Endodermal cell (in vitro differentiated cells): ENCODE measurements at regions not wholly inside any gene's neighbourhood (a gene's known extent, or its start where the extent isn't known, plus 50 kb on each side); places are given as distances from the start of the nearest gene placed in this dataset.
A peak's percentile ranks its signal among the peaks of the same experiment; 100 is the strongest.

ENCODE experiments used
- DNase-seq: peaks from one replicate; pipeline ENCODE4 v3.0.0-alpha.2; 2017
- H3K27ac ChIP-seq: 2 replicates; pipeline ENCODE4 v1.5.1; 2013; ENCODE audit warnings: mild to moderate bottlenecking, low read depth, low read length, moderate library complexity
- H3K27me3 ChIP-seq: 2 replicates; pipeline ENCODE4 v1.6.1; 2013; ENCODE audit warnings: mild to moderate bottlenecking, low read length, moderate library complexity; ENCODE audit not compliant: insufficient read depth, control insufficient read depth, poor library complexity, severe bottlenecking
- H3K36me3 ChIP-seq: 2 replicates; pipeline ENCODE4 v1.7.0; 2013; ENCODE audit warnings: mild to moderate bottlenecking, low read length, moderate library complexity; ENCODE audit not compliant: control insufficient read depth, insufficient read depth
- H3K4me1 ChIP-seq: one replicate; pipeline ENCODE4 v1.7.0; 2013; ENCODE audit warnings: low read length; ENCODE audit not compliant: control insufficient read depth, insufficient read depth
- H3K4me3 ChIP-seq: 2 replicates; pipeline ENCODE4 v1.5.1; 2013; ENCODE audit warnings: mild to moderate bottlenecking, low read length, moderate library complexity
- H3K9ac ChIP-seq: 2 replicates; pipeline ENCODE4 v1.6.1; 2013; ENCODE audit warnings: mild to moderate bottlenecking, low read length, moderate library complexity; ENCODE audit not compliant: poor library complexity, severe bottlenecking; ENCODE audit errors: extremely low read depth
- H3K9me3 ChIP-seq: 2 replicates; pipeline ENCODE4 v1.6.1; 2013; ENCODE audit warnings: mild to moderate bottlenecking, low read length, moderate library complexity; ENCODE audit not compliant: control insufficient read depth
- H3K27ac Mint-ChIP-seq: 2 replicates; pipeline ENCODE4 v1.8.0; 2020; ENCODE audit warnings: mixed read lengths
- H3K27me3 Mint-ChIP-seq: 2 replicates; pipeline ENCODE4 v1.8.0; 2021; ENCODE audit warnings: mild to moderate bottlenecking, mixed read lengths; ENCODE audit not compliant: insufficient read depth
- H3K36me3 Mint-ChIP-seq: 2 replicates; pipeline ENCODE4 v1.8.0; 2020; ENCODE audit warnings: low read depth, mixed read lengths
- H3K4me1 Mint-ChIP-seq: 2 replicates; pipeline ENCODE4 v1.8.0; 2020; ENCODE audit warnings: mixed read lengths
- H3K4me3 Mint-ChIP-seq: 2 replicates; pipeline ENCODE4 v1.8.0; 2020; ENCODE audit warnings: mild to moderate bottlenecking, moderate library complexity, mixed read lengths
- H3K9me3 Mint-ChIP-seq: 2 replicates; pipeline ENCODE4 v1.8.0; 2020; ENCODE audit warnings: mild to moderate bottlenecking, mixed read lengths
- CTCF ChIP-seq: fragments of 200-600 bp; sonication (generic); conservative IDR thresholded peaks from 2 replicates; pipeline ENCODE4 v1.5.0; 2021; ENCODE audit warnings: antibody characterized with exemption, mild to moderate bottlenecking
- WGBS, 2 experiments: methylation state at CpG; one replicate each; pipeline versions ENCODE4 v1.1.5 to v1.1.7; 2013; ENCODE audit warnings: missing lambda C conversion rate in 2 of 2, mixed read lengths in 1 of 2; ENCODE audit not compliant: insufficient coverage in 1 of 2, insufficient read length in 1 of 2; 5-methylcytosine and 5-hydroxymethylcytosine counted together

DNA sequence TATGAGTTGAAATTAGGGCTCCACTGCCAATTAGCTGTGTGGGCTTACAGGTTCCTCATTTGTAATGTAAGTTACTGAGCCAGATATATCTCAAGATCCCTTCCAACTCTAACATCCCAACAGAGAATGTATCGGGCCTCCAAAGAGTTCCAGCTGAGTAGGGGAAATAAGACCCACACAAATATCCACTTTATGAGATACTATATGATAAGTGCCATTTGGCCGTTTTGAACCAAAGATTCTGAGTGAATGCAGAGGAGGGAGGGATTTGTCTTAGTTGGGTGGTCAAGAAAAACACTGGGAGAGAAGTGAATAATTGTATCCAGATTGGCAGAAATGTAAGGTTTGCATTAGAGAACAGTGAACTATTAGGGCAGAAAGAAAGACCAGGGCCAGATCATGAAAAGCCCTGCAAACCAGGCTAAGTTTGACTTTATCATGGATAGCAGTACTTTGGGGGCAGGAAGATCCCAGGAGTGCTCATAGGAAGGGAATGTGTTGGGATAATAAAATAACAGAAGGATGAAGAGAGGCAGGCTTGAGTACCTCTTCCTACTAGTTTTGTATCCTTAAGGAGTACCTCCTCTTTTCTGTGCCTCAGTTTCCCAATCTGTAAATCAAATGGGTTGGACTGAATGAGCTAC lies 63.9 kb downstream of the RPL27A start:
- Mint-ChIP-seq H3K4me1 (peaks cover 33% of the 10 kb centered on the region), H3K36me3 (peaks cover 16% of the 10 kb centered on the region), H3K27ac (no peak overlapping the region), H3K4me3 (no peak overlapping the region), H3K9me3 (peaks cover 6% of the 10 kb centered on the region), H3K27me3 (no peaks in the 10 kb centered on the region)
- no peak for TF ChIP-seq CTCF
- DNase-seq = no peak
- H3K27ac ChIP-seq = no peak overlapping the region
- 74 to 86% methylated on average over 1 to 2 of the region's 2 CpGs for WGBS, 2 experiments
- H3K27me3 ChIP-seq = no peaks in the 10 kb centered on the region
- peaks cover 61% of the 10 kb centered on the region for H3K36me3 ChIP-seq
- no peak overlapping the region for H3K4me3 ChIP-seq
- peaks cover under 1% of the 10 kb centered on the region for H3K9me3 ChIP-seq
- peaks cover 25% of the 10 kb centered on the region for H3K4me1 ChIP-seq
- peak overlapping the region; percentile 35 for H3K9ac ChIP-seq

- peaks cover 22% of the 10 kb centered on the region for H3K36me3 Mint-ChIP-seq
- peaks cover 7% of the 10 kb centered on the region for H3K9me3 ChIP-seq
- H3K9ac ChIP-seq = no peak overlapping the region
Measured at GRCh38 chr11:8747173-8747572, 64.6 kb downstream of the RPL27A start.

DNA sequence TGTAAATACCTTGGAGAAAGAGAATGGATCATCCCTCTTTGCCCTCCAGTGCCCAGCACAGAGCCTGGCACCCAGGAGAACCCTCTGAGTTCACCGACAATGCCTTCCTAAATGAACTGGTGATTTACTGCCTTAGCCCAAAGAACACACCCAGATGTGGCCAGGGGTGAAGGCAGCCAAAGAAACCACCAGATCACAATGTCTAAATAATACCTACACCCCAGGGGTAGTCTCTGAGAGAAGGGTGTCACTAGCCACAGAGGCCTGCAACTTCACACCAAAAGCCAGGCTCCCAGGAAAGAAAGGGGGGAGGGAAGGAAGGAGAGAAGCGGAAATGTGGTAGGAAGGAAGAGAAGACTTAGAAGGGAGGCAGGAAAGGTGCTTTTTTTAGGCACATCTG lies 65.7 kb downstream of the RPL27A start:
- Histone ChIP-seq H3K27ac (no peak overlapping the region), H3K4me1 (peaks cover 25% of the 10 kb centered on the region), H3K4me3 (no peak overlapping the region), H3K9ac (no peak overlapping the region), H3K36me3 (peaks cover 69% of the 10 kb centered on the region), H3K9me3 (peaks cover 9% of the 10 kb centered on the region), H3K27me3 (no peaks in the 10 kb centered on the region)
- 84% methylated on average over 2 of the region's 2 CpGs; no CpG with 5 or more reads in 1 of the 2 experiments for WGBS, 2 experiments
- no peak for DNase-seq
- peaks cover 7% of the 10 kb centered on the region for H3K9me3 Mint-ChIP-seq
- TF ChIP-seq CTCF = no peak
- H3K27me3 Mint-ChIP-seq = no peaks in the 10 kb centered on the region
- H3K4me3 Mint-ChIP-seq = no peak overlapping the region
- peaks cover 22% of the 10 kb centered on the region for H3K36me3 Mint-ChIP-seq
- peak overlapping the region; percentile 44 for H3K27ac Mint-ChIP-seq
- peaks cover 33% of the 10 kb centered on the region for H3K4me1 Mint-ChIP-seq

More at GRCh38 chr11:8747173-8747572, 64.6 kb downstream of the RPL27A start:
- Mint-ChIP-seq H3K27ac (peak overlapping the region; percentile 5), H3K4me1 (peaks cover 33% of the 10 kb centered on the region), H3K4me3 (no peak overlapping the region), H3K9me3 (peaks cover 7% of the 10 kb centered on the region), H3K27me3 (no peaks in the 10 kb centered on the region)
- Histone ChIP-seq H3K4me1 (peaks cover 25% of the 10 kb centered on the region), H3K27ac (no peak overlapping the region), H3K36me3 (peaks cover 65% of the 10 kb centered on the region), H3K4me3 (peak overlapping the region; percentile 42), H3K27me3 (no peaks in the 10 kb centered on the region)
- DNase-seq = no peak
- TF ChIP-seq CTCF = peak; percentile 34
